MG63 (cell line): ENCODE measurements at regions not wholly inside any gene's neighbourhood (a gene's known extent, or its start where the extent isn't known, plus 50 kb on each side); places are given as distances from the start of the nearest gene placed in this dataset.
"Not testable (repeated sequence)": the region's sequence is repeated elsewhere in the genome, so short reads cannot be mapped to it uniquely, and the experiment has no call there.

Source experiments
- DNase-seq: peaks from one replicate; pipeline ENCODE4 v3.0.0-alpha.2; 2020
- H3K27me3 ChIP-seq: fragments of 250-450 bp; sonication (Bioruptor Pico); 2 replicates; pipeline ENCODE4 v1.5.1; 2020; ENCODE audit warnings: mild to moderate bottlenecking, moderate library complexity
- H3K36me3 ChIP-seq: fragments of 250-450 bp; sonication (Bioruptor Pico); 2 replicates; pipeline ENCODE4 v1.5.1; 2020; ENCODE audit warnings: mild to moderate bottlenecking, moderate library complexity
- H3K4me3 ChIP-seq: fragments of 250-450 bp; sonication (Bioruptor Pico); 2 replicates; pipeline ENCODE4 v1.5.1; 2020; ENCODE audit warnings: mild to moderate bottlenecking, moderate library complexity
- H3K9me3 ChIP-seq: fragments of 250-450 bp; sonication (Bioruptor Pico); 2 replicates; pipeline ENCODE4 v1.5.1; 2020; ENCODE audit warnings: mild to moderate bottlenecking, moderate library complexity

GRCh38 chr6:8845690-8846089 is 410.3 kb upstream of the SLC35B3 start:
- no peak for DNase-seq
- Histone ChIP-seq H3K27me3 (no peaks in the 10 kb centered on the region), H3K9me3 (no peaks in the 10 kb centered on the region), H3K4me3 (no peak overlapping the region), H3K36me3 (no peaks in the 10 kb centered on the region)

- H3K27me3 ChIP-seq, result no peaks in the 10 kb centered on the region
- no peak overlapping the region for H3K4me3 ChIP-seq
- no peak for DNase-seq
Observed at GRCh38 chr6:8844968-8845367, 409.6 kb upstream of the SLC35B3 start.

GRCh38 chr6:8839626-8840025 is 404.3 kb upstream of the SLC35B3 start:
- DNase-seq, result no peak

More at GRCh38 chr6:8844968-8845367, 409.6 kb upstream of the SLC35B3 start:
- H3K9me3 ChIP-seq, result no peaks in the 10 kb centered on the region
- no peaks in the 10 kb centered on the region for H3K36me3 ChIP-seq

GRCh38 chr6:8837343-8837742 is 402.0 kb upstream of the SLC35B3 start:
- no peaks in the 10 kb centered on the region for H3K27me3 ChIP-seq
- DNase-seq, result no peak
- no peak overlapping the region for H3K4me3 ChIP-seq
- no peaks in the 10 kb centered on the region for H3K36me3 ChIP-seq
- H3K9me3 ChIP-seq, result no peaks in the 10 kb centered on the region

More at GRCh38 chr6:8839626-8840025, 404.3 kb upstream of the SLC35B3 start:
- Histone ChIP-seq H3K4me3 (no peak overlapping the region), H3K27me3 (no peaks in the 10 kb centered on the region), H3K36me3 (no peaks in the 10 kb centered on the region), H3K9me3 (no peaks in the 10 kb centered on the region)

GRCh38 chr6:8832695-8833094 is 397.4 kb upstream of the SLC35B3 start:
- not testable (repeated sequence) for H3K36me3 ChIP-seq

GRCh38 chr6:8831366-8832152 is 396.2 kb upstream of the SLC35B3 start:
- no peaks in the 10 kb centered on the region for H3K36me3 ChIP-seq
- no peak for DNase-seq
- no peaks in the 10 kb centered on the region for H3K27me3 ChIP-seq
- no peaks in the 10 kb centered on the region for H3K9me3 ChIP-seq
- H3K4me3 ChIP-seq, result no peak overlapping the region

More at GRCh38 chr6:8832695-8833094, 397.4 kb upstream of the SLC35B3 start:
- not testable (repeated sequence) for DNase-seq, H3K9me3 ChIP-seq, H3K27me3 ChIP-seq, H3K4me3 ChIP-seq

GRCh38 chr6:8830794-8831193 is 395.4 kb upstream of the SLC35B3 start:
- no peak for DNase-seq
- no peaks in the 10 kb centered on the region for H3K36me3 ChIP-seq
- H3K4me3 ChIP-seq, result no peak overlapping the region
- H3K9me3 ChIP-seq, result no peaks in the 10 kb centered on the region
- no peaks in the 10 kb centered on the region for H3K27me3 ChIP-seq

- DNase-seq, result no peak
- Histone ChIP-seq H3K9me3 (no peaks in the 10 kb centered on the region), H3K36me3 (no peaks in the 10 kb centered on the region), H3K27me3 (no peaks in the 10 kb centered on the region), H3K4me3 (no peak overlapping the region)
Observed at GRCh38 chr6:8829796-8830195, 394.5 kb upstream of the SLC35B3 start.

GRCh38 chr6:8829296-8829695 is 394.0 kb upstream of the SLC35B3 start:
- Histone ChIP-seq H3K9me3 (no peaks in the 10 kb centered on the region), H3K4me3 (no peak overlapping the region), H3K36me3 (no peaks in the 10 kb centered on the region), H3K27me3 (no peaks in the 10 kb centered on the region)
- no peak for DNase-seq

- no peak for DNase-seq
- H3K9me3 ChIP-seq, result no peaks in the 10 kb centered on the region
- H3K4me3 ChIP-seq, result no peak overlapping the region
- no peaks in the 10 kb centered on the region for H3K27me3 ChIP-seq
- H3K36me3 ChIP-seq, result no peaks in the 10 kb centered on the region
Observed at GRCh38 chr6:8828376-8828775, 393.0 kb upstream of the SLC35B3 start.

GRCh38 chr6:8825726-8826125 is 390.4 kb upstream of the SLC35B3 start:
- no peaks in the 10 kb centered on the region for H3K27me3 ChIP-seq
- H3K9me3 ChIP-seq, result no peaks in the 10 kb centered on the region
- no peaks in the 10 kb centered on the region for H3K36me3 ChIP-seq
- H3K4me3 ChIP-seq, result no peak overlapping the region
- no peak for DNase-seq

GRCh38 chr6:8821981-8822381 is 386.6 kb upstream of the SLC35B3 start:
- no peak for DNase-seq
- no peaks in the 10 kb centered on the region for H3K27me3 ChIP-seq
- H3K36me3 ChIP-seq, result no peaks in the 10 kb centered on the region
- H3K9me3 ChIP-seq, result no peaks in the 10 kb centered on the region
- H3K4me3 ChIP-seq, result no peak overlapping the region

GRCh38 chr6:8820313-8820712 is 385.0 kb upstream of the SLC35B3 start:
- no peaks in the 10 kb centered on the region for H3K9me3 ChIP-seq
- no peaks in the 10 kb centered on the region for H3K36me3 ChIP-seq
- DNase-seq, result no peak
- no peak overlapping the region for H3K4me3 ChIP-seq
- no peaks in the 10 kb centered on the region for H3K27me3 ChIP-seq

- Histone ChIP-seq H3K9me3 (no peaks in the 10 kb centered on the region), H3K36me3 (no peaks in the 10 kb centered on the region), H3K4me3 (no peak overlapping the region), H3K27me3 (no peaks in the 10 kb centered on the region)
- DNase-seq, result no peak
Observed at GRCh38 chr6:8819446-8819845, 384.1 kb upstream of the SLC35B3 start.

- Histone ChIP-seq H3K9me3 (no peaks in the 10 kb centered on the region), H3K27me3 (no peaks in the 10 kb centered on the region), H3K4me3 (no peak overlapping the region), H3K36me3 (no peaks in the 10 kb centered on the region)
- DNase-seq, result no peak
Observed at GRCh38 chr6:8814440-8815000, 379.2 kb upstream of the SLC35B3 start.

- no peaks in the 10 kb centered on the region for H3K36me3 ChIP-seq
- no peaks in the 10 kb centered on the region for H3K9me3 ChIP-seq
- DNase-seq, result no peak
- no peak overlapping the region for H3K4me3 ChIP-seq
- no peaks in the 10 kb centered on the region for H3K27me3 ChIP-seq
Observed at GRCh38 chr6:8810325-8810724, 375.0 kb upstream of the SLC35B3 start.

- no peak overlapping the region for H3K4me3 ChIP-seq
- no peaks in the 10 kb centered on the region for H3K27me3 ChIP-seq
- no peaks in the 10 kb centered on the region for H3K36me3 ChIP-seq
- H3K9me3 ChIP-seq, result no peaks in the 10 kb centered on the region
- no peak for DNase-seq
Observed at GRCh38 chr6:8809662-8810061, 374.3 kb upstream of the SLC35B3 start.

GRCh38 chr6:8803181-8803760 is 367.9 kb upstream of the SLC35B3 start:
- Histone ChIP-seq H3K36me3 (no peaks in the 10 kb centered on the region), H3K4me3 (no peak overlapping the region), H3K27me3 (no peaks in the 10 kb centered on the region), H3K9me3 (no peaks in the 10 kb centered on the region)
- DNase-seq, result no peak
